ENCODE measurements at regions not wholly inside any gene's neighbourhood (a gene's known extent, or its start where the extent isn't known, plus 50 kb on each side); places are given as distances from the start of the nearest gene placed in this dataset.

GRCh38 chr13:74825938-74826246 lies 656.1 kb downstream of the TBC1D4 start:
- Histone ChIP-seq H3K4me1 (ENCODE audit: control insufficient read depth, insufficient read depth, low read length) (peaks cover 3% of the 10 kb centered on the region), H3K27ac (ENCODE audit: low read length) (no peak overlapping the region), H3K27me3 (ENCODE audit: control insufficient read depth, insufficient read depth, low read length) (no peaks in the 10 kb centered on the region), H3K36me3 (ENCODE audit: control insufficient read depth, insufficient read depth, low read length) (no peaks in the 10 kb centered on the region), H3K4me3 (ENCODE audit: low read length) (no peak overlapping the region), H3K9me3 (replicated peaks; ENCODE audit: control insufficient read depth, low read depth, low read length) (no peaks in the 10 kb centered on the region)
- DNase-seq, result no peak

GRCh38 chr13:74825152-74825937 lies 656.6 kb downstream of the TBC1D4 start:
- Histone ChIP-seq H3K9me3 (replicated peaks; ENCODE audit: control insufficient read depth, low read depth, low read length) (no peaks in the 10 kb centered on the region), H3K27ac (ENCODE audit: low read length) (no peak overlapping the region), H3K27me3 (ENCODE audit: control insufficient read depth, insufficient read depth, low read length) (no peaks in the 10 kb centered on the region), H3K4me1 (ENCODE audit: control insufficient read depth, insufficient read depth, low read length) (peaks cover 3% of the 10 kb centered on the region), H3K4me3 (ENCODE audit: low read length) (no peak overlapping the region), H3K36me3 (ENCODE audit: control insufficient read depth, insufficient read depth, low read length) (no peaks in the 10 kb centered on the region)
- WGBS (ENCODE audit: insufficient coverage), result no CpG with 5 or more reads among the region's 2 CpGs
- DNase-seq, result peak; percentile 72

DNA sequence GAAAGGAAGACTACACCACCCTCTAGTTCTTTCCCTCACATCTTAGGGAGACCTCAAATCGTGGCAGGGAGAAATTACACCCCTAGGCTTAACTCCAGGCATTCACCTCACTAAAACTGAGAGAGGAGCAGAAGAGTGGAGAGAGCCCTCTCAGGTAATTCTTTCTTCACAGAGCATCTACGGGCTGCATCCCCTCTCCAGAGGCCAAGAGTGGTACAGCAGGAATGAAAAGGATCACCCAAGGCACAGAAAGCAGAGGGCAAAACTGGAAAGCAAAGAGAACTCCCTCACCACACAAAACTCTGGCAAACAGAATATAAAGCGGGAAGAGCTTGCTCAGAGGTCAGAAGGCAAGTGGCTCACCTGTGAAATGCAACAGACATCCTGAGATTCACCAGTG lies 661.2 kb downstream of the TBC1D4 start:
- Histone ChIP-seq H3K4me3 (ENCODE audit: low read length) (no peak overlapping the region), H3K36me3 (ENCODE audit: control insufficient read depth, insufficient read depth, low read length) (no peaks in the 10 kb centered on the region), H3K9me3 (replicated peaks; ENCODE audit: control insufficient read depth, low read depth, low read length) (no peaks in the 10 kb centered on the region), H3K27ac (ENCODE audit: low read length) (no peak overlapping the region), H3K27me3 (ENCODE audit: control insufficient read depth, insufficient read depth, low read length) (no peaks in the 10 kb centered on the region), H3K4me1 (ENCODE audit: control insufficient read depth, insufficient read depth, low read length) (peaks cover 3% of the 10 kb centered on the region)
- DNase-seq, result no peak
- 80% methylated on average over 1 of the region's 3 CpGs for WGBS (ENCODE audit: insufficient coverage)

GRCh38 chr13:74819549-74819948 lies 662.4 kb downstream of the TBC1D4 start:
- H3K36me3 ChIP-seq (ENCODE audit: control insufficient read depth, insufficient read depth, low read length), result no peaks in the 10 kb centered on the region
- WGBS (ENCODE audit: insufficient coverage), result 81% methylated on average over 2 of the region's 2 CpGs
- H3K27me3 ChIP-seq (ENCODE audit: control insufficient read depth, insufficient read depth, low read length), result no peaks in the 10 kb centered on the region

GRCh38 chr13:74816737-74817136 lies 665.2 kb downstream of the TBC1D4 start:
- WGBS (ENCODE audit: insufficient coverage), result no CpG with 5 or more reads among the region's 1 CpG
- no peaks in the 10 kb centered on the region for H3K36me3 ChIP-seq (ENCODE audit: control insufficient read depth, insufficient read depth, low read length)

More at GRCh38 chr13:74819549-74819948, 662.4 kb downstream of the TBC1D4 start:
- Histone ChIP-seq H3K27ac (ENCODE audit: low read length) (no peak overlapping the region), H3K4me3 (ENCODE audit: low read length) (no peak overlapping the region), H3K9me3 (replicated peaks; ENCODE audit: control insufficient read depth, low read depth, low read length) (no peaks in the 10 kb centered on the region), H3K4me1 (ENCODE audit: control insufficient read depth, insufficient read depth, low read length) (no peaks in the 10 kb centered on the region)
- no peak for DNase-seq

GRCh38 chr13:74796157-74796556 lies 662.0 kb upstream of the KLF12 start:
- no peak for DNase-seq
- H3K4me3 ChIP-seq (ENCODE audit: low read length), result no peak overlapping the region
- H3K27me3 ChIP-seq (ENCODE audit: control insufficient read depth, insufficient read depth, low read length), result no peaks in the 10 kb centered on the region
- H3K9me3 ChIP-seq (replicated peaks; ENCODE audit: control insufficient read depth, low read depth, low read length), result no peaks in the 10 kb centered on the region
- 71% methylated on average over 1 of the region's 2 CpGs for WGBS (ENCODE audit: insufficient coverage)
- no peaks in the 10 kb centered on the region for H3K4me1 ChIP-seq (ENCODE audit: control insufficient read depth, insufficient read depth, low read length)
- no peak overlapping the region for H3K27ac ChIP-seq (ENCODE audit: low read length)
- no peaks in the 10 kb centered on the region for H3K36me3 ChIP-seq (ENCODE audit: control insufficient read depth, insufficient read depth, low read length)

More at GRCh38 chr13:74816737-74817136, 665.2 kb downstream of the TBC1D4 start:
- H3K9me3 ChIP-seq (replicated peaks; ENCODE audit: control insufficient read depth, low read depth, low read length), result no peaks in the 10 kb centered on the region
- DNase-seq, result no peak
- H3K4me1 ChIP-seq (ENCODE audit: control insufficient read depth, insufficient read depth, low read length), result no peaks in the 10 kb centered on the region
- no peaks in the 10 kb centered on the region for H3K27me3 ChIP-seq (ENCODE audit: control insufficient read depth, insufficient read depth, low read length)
- no peak overlapping the region for H3K27ac ChIP-seq (ENCODE audit: low read length)
- H3K4me3 ChIP-seq (ENCODE audit: low read length), result no peak overlapping the region

- Histone ChIP-seq H3K36me3 (ENCODE audit: control insufficient read depth, insufficient read depth, low read length) (no peaks in the 10 kb centered on the region), H3K4me3 (ENCODE audit: low read length) (no peak overlapping the region), H3K4me1 (ENCODE audit: control insufficient read depth, insufficient read depth, low read length) (no peaks in the 10 kb centered on the region), H3K27ac (ENCODE audit: low read length) (no peak overlapping the region), H3K27me3 (ENCODE audit: control insufficient read depth, insufficient read depth, low read length) (no peaks in the 10 kb centered on the region), H3K9me3 (replicated peaks; ENCODE audit: control insufficient read depth, low read depth, low read length) (no peaks in the 10 kb centered on the region)
- no peak for DNase-seq
Observed at GRCh38 chr13:74795526-74795925, 661.3 kb upstream of the KLF12 start.

GRCh38 chr13:74794582-74794981 lies 660.4 kb upstream of the KLF12 start:
- H3K36me3 ChIP-seq (ENCODE audit: control insufficient read depth, insufficient read depth, low read length), result no peaks in the 10 kb centered on the region
- no peaks in the 10 kb centered on the region for H3K4me1 ChIP-seq (ENCODE audit: control insufficient read depth, insufficient read depth, low read length)
- WGBS (ENCODE audit: insufficient coverage), result no CpG with 5 or more reads among the region's 3 CpGs
- no peak overlapping the region for H3K4me3 ChIP-seq (ENCODE audit: low read length)
- H3K27me3 ChIP-seq (ENCODE audit: control insufficient read depth, insufficient read depth, low read length), result no peaks in the 10 kb centered on the region
- DNase-seq, result no peak
- H3K27ac ChIP-seq (ENCODE audit: low read length), result no peak overlapping the region
- no peaks in the 10 kb centered on the region for H3K9me3 ChIP-seq (replicated peaks; ENCODE audit: control insufficient read depth, low read depth, low read length)

DNA sequence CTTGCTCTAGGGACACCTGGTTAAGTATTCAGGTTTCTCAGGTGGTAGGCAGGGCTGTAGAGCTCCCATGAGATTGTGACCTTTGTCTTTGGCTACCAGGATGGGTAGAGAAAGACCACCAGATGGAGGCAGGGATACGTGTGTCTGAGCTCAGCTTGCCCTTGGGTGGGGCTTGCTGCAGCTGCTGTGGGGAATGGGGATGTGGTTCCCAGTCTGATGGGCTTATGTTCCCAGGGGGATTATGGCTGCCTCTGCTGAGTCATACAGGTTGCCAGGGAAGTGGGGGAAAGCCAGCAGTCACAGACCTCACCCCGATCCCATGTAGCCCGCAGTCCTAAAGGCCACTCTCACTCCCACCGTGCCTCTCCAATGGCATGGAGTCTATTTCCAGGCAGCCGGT lies 659.9 kb upstream of the KLF12 start:
- H3K4me3 ChIP-seq (ENCODE audit: low read length), result no peak overlapping the region
- 94% methylated on average over 5 of the region's 5 CpGs for WGBS (ENCODE audit: insufficient coverage)
- H3K36me3 ChIP-seq (ENCODE audit: control insufficient read depth, insufficient read depth, low read length), result no peaks in the 10 kb centered on the region
- H3K9me3 ChIP-seq (replicated peaks; ENCODE audit: control insufficient read depth, low read depth, low read length), result no peaks in the 10 kb centered on the region
- no peaks in the 10 kb centered on the region for H3K27me3 ChIP-seq (ENCODE audit: control insufficient read depth, insufficient read depth, low read length)
- DNase-seq, result no peak
- H3K27ac ChIP-seq (ENCODE audit: low read length), result no peak overlapping the region
- no peaks in the 10 kb centered on the region for H3K4me1 ChIP-seq (ENCODE audit: control insufficient read depth, insufficient read depth, low read length)

DNA sequence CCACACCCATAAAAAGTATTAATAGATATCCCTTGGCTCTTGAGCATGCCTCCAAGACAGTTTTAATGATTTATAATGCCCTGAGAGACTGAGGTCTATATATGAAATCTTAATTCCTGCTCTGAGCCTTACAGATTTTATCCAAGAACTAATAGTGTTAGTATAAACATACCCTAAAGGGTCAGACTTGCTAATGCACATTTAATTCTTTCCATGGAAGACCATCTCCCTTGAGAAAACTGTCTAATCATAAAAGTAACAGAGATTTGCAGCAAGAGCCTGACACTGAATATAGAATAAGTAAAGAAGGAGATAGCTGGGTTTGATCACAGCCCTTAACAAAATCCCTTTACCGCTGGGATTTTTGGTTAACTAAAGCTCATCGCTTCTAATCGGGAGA lies 650.8 kb upstream of the KLF12 start:
- no CpG with 5 or more reads among the region's 3 CpGs for WGBS (ENCODE audit: insufficient coverage)
- no peaks in the 10 kb centered on the region for H3K9me3 ChIP-seq (replicated peaks; ENCODE audit: control insufficient read depth, low read depth, low read length)
- H3K4me1 ChIP-seq (ENCODE audit: control insufficient read depth, insufficient read depth, low read length), result no peaks in the 10 kb centered on the region
- H3K27ac ChIP-seq (ENCODE audit: low read length), result no peak overlapping the region
- no peaks in the 10 kb centered on the region for H3K36me3 ChIP-seq (ENCODE audit: control insufficient read depth, insufficient read depth, low read length)
- DNase-seq, result peak; percentile 72
- no peak overlapping the region for H3K4me3 ChIP-seq (ENCODE audit: low read length)
- H3K27me3 ChIP-seq (ENCODE audit: control insufficient read depth, insufficient read depth, low read length), result no peaks in the 10 kb centered on the region

DNA sequence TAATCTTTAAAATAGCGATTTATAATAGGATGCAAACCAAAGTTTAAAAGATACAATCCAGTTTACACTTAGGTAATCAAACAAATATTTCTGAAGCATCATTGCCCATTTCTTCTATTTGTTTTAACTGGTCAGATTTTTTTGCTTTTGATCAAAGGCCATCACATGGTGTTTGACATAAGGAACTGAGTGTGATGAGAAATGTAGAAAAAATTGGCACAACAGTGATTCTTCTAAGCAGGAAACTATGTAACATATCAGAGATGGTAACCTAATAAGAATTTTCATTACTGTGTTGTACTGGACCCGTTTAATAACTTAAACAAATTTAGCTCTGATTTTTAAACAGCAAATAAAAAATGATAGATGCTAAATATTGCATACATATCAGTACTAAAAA lies 644.7 kb upstream of the KLF12 start:
- Histone ChIP-seq H3K36me3 (ENCODE audit: control insufficient read depth, insufficient read depth, low read length) (no peaks in the 10 kb centered on the region), H3K4me3 (ENCODE audit: low read length) (no peak overlapping the region), H3K9me3 (replicated peaks; ENCODE audit: control insufficient read depth, low read depth, low read length) (no peaks in the 10 kb centered on the region), H3K27ac (ENCODE audit: low read length) (no peak overlapping the region), H3K27me3 (ENCODE audit: control insufficient read depth, insufficient read depth, low read length) (no peaks in the 10 kb centered on the region), H3K4me1 (ENCODE audit: control insufficient read depth, insufficient read depth, low read length) (no peaks in the 10 kb centered on the region)
- WGBS (ENCODE audit: insufficient coverage), result no CpG with 5 or more reads among the region's 2 CpGs
- DNase-seq, result peak; percentile 9
